BE2C (cell line): ENCODE measurements at regions not wholly inside any gene's neighbourhood (a gene's known extent, or its start where the extent isn't known, plus 50 kb on each side); places are given as distances from the start of the nearest gene placed in this dataset.

Experiments used
- DNase-seq: peaks from one replicate; pipeline ENCODE4 v3.0.0-alpha.2; 2020
- H3K27me3 ChIP-seq: fragments of 250-450 bp; sonication (Bioruptor Pico); 2 replicates; pipeline ENCODE4 v1.5.1; 2020; ENCODE audit warnings: mild to moderate bottlenecking
- H3K36me3 ChIP-seq: fragments of 250-450 bp; sonication (Bioruptor Pico); 2 replicates; pipeline ENCODE4 v1.5.1; 2020; ENCODE audit warnings: mild to moderate bottlenecking
- H3K4me1 ChIP-seq: fragments of 250-450 bp; sonication (Bioruptor Pico); 2 replicates; pipeline ENCODE4 v1.5.1; 2020
- H3K4me3 ChIP-seq: 2 replicates; pipeline ENCODE4 v1.5.1; 2011; ENCODE audit warnings: low read depth, low read length
- H3K9me3 ChIP-seq: fragments of 250-450 bp; sonication (Bioruptor Pico); 2 replicates; pipeline ENCODE4 v1.5.1; 2020
- CTCF ChIP-seq: IDR thresholded peaks from 2 replicates; pipeline ENCODE4 v1.5.1; 2012; ENCODE audit warnings: mild to moderate bottlenecking, low read depth, low read length

- no peak for DNase-seq
- no peak overlapping the region for H3K4me3 ChIP-seq
- no peak for TF ChIP-seq CTCF
- H3K9me3 ChIP-seq = no peaks in the 10 kb centered on the region
- no peaks in the 10 kb centered on the region for H3K27me3 ChIP-seq
- no peaks in the 10 kb centered on the region for H3K4me1 ChIP-seq
- no peaks in the 10 kb centered on the region for H3K36me3 ChIP-seq
These were observed 1201.5 kb downstream of the BCL11B start for GRCh38 chr14:98070536-98070935.

GRCh38 chr14:98074111-98074510 lies 1197.9 kb downstream of the BCL11B start:
- no peaks in the 10 kb centered on the region for H3K4me1 ChIP-seq
- H3K9me3 ChIP-seq = no peaks in the 10 kb centered on the region
- no peak overlapping the region for H3K4me3 ChIP-seq
- H3K36me3 ChIP-seq = no peaks in the 10 kb centered on the region
- H3K27me3 ChIP-seq = no peaks in the 10 kb centered on the region
- no peak for TF ChIP-seq CTCF
- DNase-seq = no peak

DNA sequence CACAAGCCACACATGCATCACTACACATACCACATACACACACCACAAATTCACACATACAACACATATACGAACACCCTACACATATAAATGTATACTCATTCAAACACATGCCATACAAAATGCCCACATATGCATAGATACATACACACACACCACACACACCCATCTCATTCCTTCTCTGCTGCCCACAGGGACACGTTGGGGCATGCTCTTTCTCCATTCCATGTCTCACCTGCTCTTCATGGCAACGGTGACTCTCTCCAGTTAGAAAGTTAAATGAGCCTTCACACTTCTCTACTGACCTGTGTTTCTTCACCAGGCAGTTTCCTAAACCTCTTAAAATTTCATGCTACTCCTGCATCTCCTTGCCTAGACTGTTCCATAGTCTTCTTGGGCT lies 1194.8 kb downstream of the BCL11B start:
- Histone ChIP-seq H3K9me3 (no peaks in the 10 kb centered on the region), H3K27me3 (no peaks in the 10 kb centered on the region), H3K36me3 (no peaks in the 10 kb centered on the region), H3K4me3 (no peak overlapping the region), H3K4me1 (no peaks in the 10 kb centered on the region)
- no peak for TF ChIP-seq CTCF
- DNase-seq = no peak

GRCh38 chr14:98082833-98083232 lies 1189.2 kb downstream of the BCL11B start:
- H3K4me3 ChIP-seq = no peak overlapping the region
- H3K4me1 ChIP-seq = no peaks in the 10 kb centered on the region
- no peak for TF ChIP-seq CTCF
- no peak for DNase-seq
- no peaks in the 10 kb centered on the region for H3K27me3 ChIP-seq
- H3K36me3 ChIP-seq = no peaks in the 10 kb centered on the region
- H3K9me3 ChIP-seq = no peaks in the 10 kb centered on the region

- H3K9me3 ChIP-seq = no peaks in the 10 kb centered on the region
- no peak for DNase-seq
- H3K27me3 ChIP-seq = no peaks in the 10 kb centered on the region
- H3K4me3 ChIP-seq = no peak overlapping the region
- H3K36me3 ChIP-seq = no peaks in the 10 kb centered on the region
- no peak for TF ChIP-seq CTCF
- H3K4me1 ChIP-seq = no peaks in the 10 kb centered on the region
These were observed 1186.2 kb downstream of the BCL11B start for GRCh38 chr14:98085751-98086150.

DNA sequence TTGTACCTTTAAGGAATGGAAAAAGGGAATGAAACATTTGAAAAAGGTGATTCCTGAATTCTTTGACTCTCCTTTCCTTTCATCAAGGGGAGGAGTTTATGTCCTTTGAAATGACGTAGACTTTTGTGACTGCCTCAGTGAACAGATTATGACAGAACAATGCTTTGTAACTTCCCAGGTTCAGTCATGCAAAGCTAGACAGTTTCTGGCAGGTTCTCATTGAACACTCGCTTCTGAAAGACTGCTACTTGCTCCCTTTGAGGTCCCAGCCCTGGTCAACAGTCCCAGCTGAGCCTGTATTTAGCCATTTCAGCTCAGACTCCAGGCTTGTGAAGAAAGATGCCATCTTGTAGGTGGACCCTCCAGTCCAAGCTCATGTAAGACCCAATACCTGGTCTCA lies 1178.9 kb downstream of the BCL11B start:
- no peak overlapping the region for H3K4me3 ChIP-seq
- no peaks in the 10 kb centered on the region for H3K9me3 ChIP-seq
- TF ChIP-seq CTCF = no peak
- DNase-seq = no peak
- H3K4me1 ChIP-seq = no peaks in the 10 kb centered on the region
- no peaks in the 10 kb centered on the region for H3K27me3 ChIP-seq
- H3K36me3 ChIP-seq = no peaks in the 10 kb centered on the region
